ENCODE measurements at regions not wholly inside any gene's neighbourhood (a gene's known extent, or its start where the extent isn't known, plus 50 kb on each side); places are given as distances from the start of the nearest gene placed in this dataset.

DNA sequence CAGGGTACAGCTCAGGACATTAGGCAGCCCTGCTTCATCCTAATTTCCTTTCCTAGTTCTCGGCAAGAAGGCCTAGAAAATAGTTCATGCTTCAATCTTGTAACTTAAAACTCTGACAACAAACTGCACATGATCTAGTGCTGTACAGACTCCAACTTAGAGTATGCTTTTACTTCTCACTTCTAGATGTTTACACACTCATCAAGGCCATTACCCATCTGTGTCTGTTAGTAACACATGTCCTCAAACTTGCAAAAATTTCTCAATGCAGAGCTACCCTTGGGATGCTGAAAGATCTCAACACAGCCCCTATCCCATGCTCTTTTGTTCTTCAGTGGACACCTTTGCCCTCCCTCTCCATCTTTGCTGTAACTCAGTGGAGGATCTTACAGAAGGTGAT, 252.0 kb downstream of the OSR1 start:
- Histone ChIP-seq H4K20me1 (ENCODE audit: insufficient read depth, low read length) (no peaks in the 10 kb centered on the region), H3K4me3 (ENCODE audit: low read length) (no peak overlapping the region), H2AFZ (ENCODE audit: low read depth, low read length) (no peak overlapping the region), H3K4me1 (ENCODE audit: low read length) (no peaks in the 10 kb centered on the region), H3K27me3 (ENCODE audit: low read depth, low read length) (no peaks in the 10 kb centered on the region), H3K79me2 (ENCODE audit: low read length) (no peaks in the 10 kb centered on the region), H3K36me3 (replicated peaks; ENCODE audit: low read depth, low read length) (no peaks in the 10 kb centered on the region), H3K9me3 (ENCODE audit: insufficient read depth, low read length) (no peaks in the 10 kb centered on the region), H3K4me2 (ENCODE audit: low read length) (no peak overlapping the region), H3K9ac (ENCODE audit: low read length) (no peak overlapping the region), H3K27ac (ENCODE audit: low read length) (no peak overlapping the region)
- TF ChIP-seq, protein P1, sequence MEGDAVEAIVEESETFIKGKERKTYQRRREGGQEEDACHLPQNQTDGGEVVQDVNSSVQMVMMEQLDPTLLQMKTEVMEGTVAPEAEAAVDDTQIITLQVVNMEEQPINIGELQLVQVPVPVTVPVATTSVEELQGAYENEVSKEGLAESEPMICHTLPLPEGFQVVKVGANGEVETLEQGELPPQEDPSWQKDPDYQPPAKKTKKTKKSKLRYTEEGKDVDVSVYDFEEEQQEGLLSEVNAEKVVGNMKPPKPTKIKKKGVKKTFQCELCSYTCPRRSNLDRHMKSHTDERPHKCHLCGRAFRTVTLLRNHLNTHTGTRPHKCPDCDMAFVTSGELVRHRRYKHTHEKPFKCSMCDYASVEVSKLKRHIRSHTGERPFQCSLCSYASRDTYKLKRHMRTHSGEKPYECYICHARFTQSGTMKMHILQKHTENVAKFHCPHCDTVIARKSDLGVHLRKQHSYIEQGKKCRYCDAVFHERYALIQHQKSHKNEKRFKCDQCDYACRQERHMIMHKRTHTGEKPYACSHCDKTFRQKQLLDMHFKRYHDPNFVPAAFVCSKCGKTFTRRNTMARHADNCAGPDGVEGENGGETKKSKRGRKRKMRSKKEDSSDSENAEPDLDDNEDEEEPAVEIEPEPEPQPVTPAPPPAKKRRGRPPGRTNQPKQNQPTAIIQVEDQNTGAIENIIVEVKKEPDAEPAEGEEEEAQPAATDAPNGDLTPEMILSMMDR (IDR thresholded peaks at IDR 0.05; ENCODE audit: low read depth, low read length) = no peak
- TF ChIP-seq EZH2phosphoT487 (IDR thresholded peaks at IDR 0.05; ENCODE audit: low read depth) = no peak

DNA sequence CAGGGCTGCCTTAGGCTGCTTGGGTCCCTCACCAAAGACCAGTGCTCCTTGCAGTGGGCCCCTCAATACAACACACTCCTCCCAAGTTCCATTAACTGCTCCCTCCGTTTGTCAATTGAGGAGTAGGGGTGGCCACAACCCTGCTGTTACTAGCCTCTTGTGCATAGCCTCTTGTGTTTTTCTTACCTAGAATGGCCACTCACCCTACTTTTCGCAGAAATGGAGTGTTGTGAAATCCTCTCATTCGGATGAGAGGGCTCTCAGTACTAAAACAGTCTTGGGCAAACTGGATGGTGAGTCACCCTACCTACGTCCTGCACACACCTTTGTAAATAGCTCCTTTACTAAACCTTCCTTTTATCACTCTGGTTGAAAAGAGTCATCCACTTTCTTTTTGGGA, 253.9 kb downstream of the OSR1 start:
- Histone ChIP-seq H3K9ac (ENCODE audit: low read length) (no peak overlapping the region), H3K79me2 (ENCODE audit: low read length) (no peaks in the 10 kb centered on the region), H3K9me3 (ENCODE audit: insufficient read depth, low read length) (no peaks in the 10 kb centered on the region), H4K20me1 (ENCODE audit: insufficient read depth, low read length) (no peaks in the 10 kb centered on the region), H3K27me3 (ENCODE audit: low read depth, low read length) (no peaks in the 10 kb centered on the region), H3K4me3 (ENCODE audit: low read length) (no peak overlapping the region), H2AFZ (ENCODE audit: low read depth, low read length) (no peak overlapping the region), H3K36me3 (replicated peaks; ENCODE audit: low read depth, low read length) (no peaks in the 10 kb centered on the region), H3K4me1 (ENCODE audit: low read length) (peaks cover 4% of the 10 kb centered on the region), H3K4me2 (ENCODE audit: low read length) (no peak overlapping the region), H3K27ac (ENCODE audit: low read length) (no peak overlapping the region)
- no peak for TF ChIP-seq EZH2phosphoT487 (IDR thresholded peaks at IDR 0.05; ENCODE audit: low read depth)
- TF ChIP-seq, protein P1 (IDR thresholded peaks at IDR 0.05; ENCODE audit: low read depth, low read length) = no peak

DNA sequence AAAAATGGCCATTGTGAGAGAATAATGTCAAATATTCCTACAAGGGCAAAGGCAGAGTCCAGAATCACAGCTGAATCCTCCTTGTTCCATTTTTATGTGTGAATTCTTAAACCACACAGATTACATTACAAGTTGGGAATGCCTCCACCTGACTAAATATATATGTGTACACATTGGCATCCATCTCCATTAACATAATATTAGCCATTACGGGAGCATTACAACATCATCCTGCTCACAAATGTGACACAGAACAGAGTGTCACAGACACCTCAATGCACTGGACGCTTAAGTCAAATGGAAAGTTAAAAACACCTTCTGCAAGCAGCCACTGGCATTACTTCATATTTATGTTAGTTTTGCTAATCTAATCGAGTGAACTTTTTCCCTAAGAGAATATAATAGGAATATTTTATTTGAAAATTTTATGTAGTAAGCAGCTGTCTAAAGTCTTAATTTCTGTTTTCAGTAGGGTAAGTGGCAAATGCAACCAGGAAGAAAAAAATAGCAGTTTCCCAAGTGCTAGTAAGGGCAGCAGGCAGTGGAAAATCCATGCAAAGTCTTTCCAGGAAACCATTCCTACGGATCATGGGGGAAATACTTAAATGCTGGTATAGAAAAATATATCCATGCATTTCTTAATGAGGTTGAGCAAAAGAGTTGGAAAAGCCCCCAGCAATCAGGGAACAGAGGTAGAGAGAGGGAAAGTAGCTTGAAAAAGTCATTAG, 255.6 kb downstream of the OSR1 start:
- peaks cover 12% of the 10 kb centered on the region for H3K4me1 ChIP-seq (ENCODE audit: low read length)
- no peaks in the 10 kb centered on the region for H4K20me1 ChIP-seq (ENCODE audit: insufficient read depth, low read length)
- no peaks in the 10 kb centered on the region for H3K79me2 ChIP-seq (ENCODE audit: low read length)
- no peak overlapping the region for H2AFZ ChIP-seq (ENCODE audit: low read depth, low read length)
- H3K27ac ChIP-seq (ENCODE audit: low read length) = no peak overlapping the region
- H3K36me3 ChIP-seq (replicated peaks; ENCODE audit: low read depth, low read length) = no peaks in the 10 kb centered on the region
- no peak overlapping the region for H3K9ac ChIP-seq (ENCODE audit: low read length)
- H3K27me3 ChIP-seq (ENCODE audit: low read depth, low read length) = no peaks in the 10 kb centered on the region
- H3K9me3 ChIP-seq (ENCODE audit: insufficient read depth, low read length) = no peaks in the 10 kb centered on the region
- TF ChIP-seq, protein P1 (IDR thresholded peaks at IDR 0.05; ENCODE audit: low read depth, low read length) = no peak
- TF ChIP-seq EZH2phosphoT487 (IDR thresholded peaks at IDR 0.05; ENCODE audit: low read depth) = no peak
- no peak overlapping the region for H3K4me3 ChIP-seq (ENCODE audit: low read length)
- H3K4me2 ChIP-seq (ENCODE audit: low read length) = no peak overlapping the region

DNA sequence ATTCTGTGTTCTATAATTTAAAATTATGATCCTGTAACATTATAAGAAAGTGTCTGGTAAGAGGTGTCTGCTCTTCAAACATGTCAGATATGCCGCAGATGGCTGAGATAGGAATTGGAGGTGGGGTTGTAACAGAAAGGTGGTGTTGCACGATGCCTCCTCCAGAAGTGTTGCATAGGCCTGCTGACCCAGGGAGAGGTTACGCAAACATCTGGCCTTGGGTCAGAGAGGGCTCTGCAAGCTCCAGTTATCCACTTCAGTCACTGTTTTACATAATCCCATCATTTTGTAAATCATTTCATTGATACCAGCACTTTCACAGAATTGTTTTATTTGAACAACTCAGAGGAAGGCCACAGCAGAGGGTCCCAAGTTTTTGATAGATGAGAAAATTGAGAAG, 256.5 kb downstream of the OSR1 start:
- Histone ChIP-seq H3K27me3 (ENCODE audit: low read depth, low read length) (no peaks in the 10 kb centered on the region), H3K4me3 (ENCODE audit: low read length) (no peak overlapping the region), H3K4me1 (ENCODE audit: low read length) (peaks cover 12% of the 10 kb centered on the region), H3K27ac (ENCODE audit: low read length) (no peak overlapping the region), H4K20me1 (ENCODE audit: insufficient read depth, low read length) (no peaks in the 10 kb centered on the region), H2AFZ (ENCODE audit: low read depth, low read length) (no peak overlapping the region), H3K36me3 (replicated peaks; ENCODE audit: low read depth, low read length) (no peaks in the 10 kb centered on the region), H3K4me2 (ENCODE audit: low read length) (no peak overlapping the region), H3K9me3 (ENCODE audit: insufficient read depth, low read length) (no peaks in the 10 kb centered on the region), H3K9ac (ENCODE audit: low read length) (no peak overlapping the region), H3K79me2 (ENCODE audit: low read length) (no peaks in the 10 kb centered on the region)
- TF ChIP-seq, protein P1 (IDR thresholded peaks at IDR 0.05; ENCODE audit: low read depth, low read length) = no peak
- TF ChIP-seq EZH2phosphoT487 (IDR thresholded peaks at IDR 0.05; ENCODE audit: low read depth) = no peak
